ENCODE measurements at regions not wholly inside any gene's neighbourhood (a gene's known extent, or its start where the extent isn't known, plus 50 kb on each side); places are given as distances from the start of the nearest gene placed in this dataset.
"Not testable (repeated sequence)": the region's sequence is repeated elsewhere in the genome, so short reads cannot be mapped to it uniquely, and the experiment has no call there.

DNA sequence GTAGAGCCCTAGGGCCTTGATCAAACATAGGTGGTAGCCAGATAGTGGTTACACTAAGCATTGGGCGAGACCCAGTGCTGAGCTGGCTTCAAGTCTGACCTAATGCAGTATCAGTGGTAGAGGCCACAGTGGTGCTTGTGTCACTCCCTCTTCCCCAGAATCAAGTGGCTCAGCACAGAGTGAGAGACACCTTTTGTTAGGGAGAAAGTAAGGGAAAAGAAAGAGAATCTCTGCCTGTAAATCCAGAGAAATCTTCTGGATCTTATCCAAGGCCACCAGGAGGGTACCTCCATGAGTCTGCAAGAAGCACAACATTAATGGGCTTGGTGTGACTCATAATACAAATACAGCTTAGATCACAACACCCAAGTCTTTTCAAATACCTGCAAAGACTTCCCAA lies 117.7 kb upstream of the SLC6A14 start:
- Histone ChIP-seq H3K79me2 (ENCODE audit: control insufficient read depth, insufficient read depth, low read length) (no peaks in the 10 kb centered on the region), H4K20me1 (ENCODE audit: control insufficient read depth, insufficient read depth, low read length, poor library complexity, severe bottlenecking) (no peaks in the 10 kb centered on the region), H3K4me3 (ENCODE audit: control extremely low read depth in 1 of 5, extremely low read depth in 1 of 5, insufficient read depth in 1 of 5, low read depth in 2 of 5, low read length in 4 of 5) (no peak overlapping the region), H3K36me3 (replicated peaks in 1 of 2; ENCODE audit: control extremely low read depth in 1 of 2, control insufficient read depth in 1 of 2, extremely low read depth in 1 of 2, insufficient read depth in 2 of 2, low read length in 1 of 2) (no peaks in the 10 kb centered on the region), H3K4me1 (ENCODE audit: control insufficient read depth in 2 of 2, insufficient read depth in 2 of 2, low read length in 2 of 2) (no peaks in the 10 kb centered on the region), H3K9ac (ENCODE audit: low read length) (no peak overlapping the region), H3K9me3 (ENCODE audit: control extremely low read depth in 1 of 3, control insufficient read depth in 2 of 3, insufficient read depth in 1 of 3, low read length in 2 of 3) (no peaks in the 10 kb centered on the region), H3K27ac (ENCODE audit: low read length in 2 of 2) (no peak overlapping the region), H2AFZ (ENCODE audit: insufficient read depth, low read depth, low read length, poor library complexity, severe bottlenecking) (no peak overlapping the region), H3K4me2 (replicated peaks; ENCODE audit: low read depth, low read length, poor library complexity, severe bottlenecking) (no peak overlapping the region), H3K27me3 (replicated peaks in 1 of 4; ENCODE audit: control extremely low read depth in 1 of 4, control insufficient read depth in 3 of 4, insufficient read depth in 4 of 4, low read length in 3 of 4) (no peaks in the 10 kb centered on the region)
- TF ChIP-seq CTCF (IDR thresholded peaks at IDR 0.05), result no peak
- no peak for TF ChIP-seq EZH2 (IDR thresholded peaks at IDR 0.05; ENCODE audit: borderline replicate concordance, insufficient read depth, low read depth, low read length, poor library complexity, severe bottlenecking)
- Mint-ChIP-seq H3K9me3 (ENCODE audit: insufficient read depth) (no peaks in the 10 kb centered on the region), H3K4me3 (no peak overlapping the region), H3K27ac (no peak overlapping the region), H3K27me3 (no peaks in the 10 kb centered on the region), H3K4me1 (no peaks in the 10 kb centered on the region)
- DNase-seq (no peak), ATAC-seq (ENCODE audit: low read depth) (no peak)
- no CpG with 5 or more reads among the region's 1 CpG for whole genome bisulfite sequencing (ENCODE audit: insufficient coverage)
- intact Hi-C loops (cut with micrococcal nuclease), result no loop called here
- ChIA-PET POLR2A (no interaction called here), CTCF (no interaction called here)

DNA sequence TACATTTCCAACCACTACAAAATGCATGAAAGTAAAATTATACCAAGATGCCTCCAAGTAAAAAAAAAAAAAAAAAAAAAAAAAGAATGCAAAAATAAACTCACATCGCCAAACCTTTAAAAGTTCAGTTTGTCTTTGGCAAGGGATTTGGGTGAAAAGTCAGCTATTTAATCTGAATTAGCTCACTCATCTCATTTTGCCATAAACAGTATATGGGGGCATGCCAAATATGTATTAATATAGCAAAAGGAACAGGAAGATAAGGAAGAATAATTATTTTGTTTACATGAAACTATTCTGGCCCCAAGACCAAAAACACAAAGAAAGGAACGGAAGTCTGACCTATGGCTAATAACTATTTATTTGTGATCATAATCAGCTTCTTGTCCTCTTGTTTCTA lies 114.7 kb upstream of the SLC6A14 start:
- no peak for DNase-seq
- POLR2A ChIA-PET, result no interaction called here
- no peak overlapping the region for H3K27ac Mint-ChIP-seq

GRCh38 chrX:116332026-116332425 lies 104.4 kb upstream of the SLC6A14 start:
- H3K4me3 ChIP-seq (ENCODE audit: control extremely low read depth in 1 of 5, extremely low read depth in 1 of 5, insufficient read depth in 1 of 5, low read depth in 2 of 5, low read length in 4 of 5); H3K27ac ChIP-seq (ENCODE audit: low read length in 2 of 2); H3K27ac Mint-ChIP-seq; H3K36me3 ChIP-seq (replicated peaks in 1 of 2; ENCODE audit: control extremely low read depth in 1 of 2, control insufficient read depth in 1 of 2, extremely low read depth in 1 of 2, insufficient read depth in 2 of 2, low read length in 1 of 2); POLR2A ChIA-PET; H3K27me3 ChIP-seq (replicated peaks in 1 of 4; ENCODE audit: control extremely low read depth in 1 of 4, control insufficient read depth in 3 of 4, insufficient read depth in 4 of 4, low read length in 3 of 4); H3K79me2 ChIP-seq (ENCODE audit: control insufficient read depth, insufficient read depth, low read length); H3K4me2 ChIP-seq (replicated peaks; ENCODE audit: low read depth, low read length, poor library complexity, severe bottlenecking); H3K27me3 Mint-ChIP-seq; ATAC-seq (ENCODE audit: low read depth); H3K9ac ChIP-seq (ENCODE audit: low read length); H3K4me1 Mint-ChIP-seq; H3K4me1 ChIP-seq (ENCODE audit: control insufficient read depth in 2 of 2, insufficient read depth in 2 of 2, low read length in 2 of 2); intact Hi-C loops (cut with micrococcal nuclease); H3K4me3 Mint-ChIP-seq; CTCF ChIA-PET; H3K9me3 ChIP-seq (ENCODE audit: control extremely low read depth in 1 of 3, control insufficient read depth in 2 of 3, insufficient read depth in 1 of 3, low read length in 2 of 3); H3K9me3 Mint-ChIP-seq (ENCODE audit: insufficient read depth); H4K20me1 ChIP-seq (ENCODE audit: control insufficient read depth, insufficient read depth, low read length, poor library complexity, severe bottlenecking); DNase-seq; H2AFZ ChIP-seq (ENCODE audit: insufficient read depth, low read depth, low read length, poor library complexity, severe bottlenecking): not testable (repeated sequence)
- WGBS (ENCODE audit: insufficient coverage), result 68% methylated on average over 4 of the region's 7 CpGs

More for the DNA sequence above, 114.7 kb upstream of the SLC6A14 start:
- Histone ChIP-seq H3K4me3 (ENCODE audit: control extremely low read depth in 1 of 5, extremely low read depth in 1 of 5, insufficient read depth in 1 of 5, low read depth in 2 of 5, low read length in 4 of 5) (no peak overlapping the region), H4K20me1 (ENCODE audit: control insufficient read depth, insufficient read depth, low read length, poor library complexity, severe bottlenecking) (no peaks in the 10 kb centered on the region), H3K4me1 (ENCODE audit: control insufficient read depth in 2 of 2, insufficient read depth in 2 of 2, low read length in 2 of 2) (no peaks in the 10 kb centered on the region), H3K79me2 (ENCODE audit: control insufficient read depth, insufficient read depth, low read length) (no peaks in the 10 kb centered on the region), H2AFZ (ENCODE audit: insufficient read depth, low read depth, low read length, poor library complexity, severe bottlenecking) (no peak overlapping the region), H3K27me3 (replicated peaks in 1 of 4; ENCODE audit: control extremely low read depth in 1 of 4, control insufficient read depth in 3 of 4, insufficient read depth in 4 of 4, low read length in 3 of 4) (no peaks in the 10 kb centered on the region), H3K4me2 (replicated peaks; ENCODE audit: low read depth, low read length, poor library complexity, severe bottlenecking) (no peak overlapping the region), H3K27ac (ENCODE audit: low read length in 2 of 2) (no peak overlapping the region), H3K9me3 (ENCODE audit: control extremely low read depth in 1 of 3, control insufficient read depth in 2 of 3, insufficient read depth in 1 of 3, low read length in 2 of 3) (no peaks in the 10 kb centered on the region), H3K36me3 (replicated peaks in 1 of 2; ENCODE audit: control extremely low read depth in 1 of 2, control insufficient read depth in 1 of 2, extremely low read depth in 1 of 2, insufficient read depth in 2 of 2, low read length in 1 of 2) (no peaks in the 10 kb centered on the region), H3K9ac (ENCODE audit: low read length) (no peak overlapping the region)
- H3K27me3 Mint-ChIP-seq, result no peaks in the 10 kb centered on the region
- TF ChIP-seq CTCF (IDR thresholded peaks at IDR 0.05) (no peak), EZH2 (IDR thresholded peaks at IDR 0.05; ENCODE audit: borderline replicate concordance, insufficient read depth, low read depth, low read length, poor library complexity, severe bottlenecking) (no peak)
- H3K4me1 Mint-ChIP-seq, result no peaks in the 10 kb centered on the region
- no peak for ATAC-seq (ENCODE audit: low read depth)
- H3K4me3 Mint-ChIP-seq, result no peak overlapping the region
- no peaks in the 10 kb centered on the region for H3K9me3 Mint-ChIP-seq (ENCODE audit: insufficient read depth)
- intact Hi-C loops (cut with micrococcal nuclease), result no loop called here
- WGBS (ENCODE audit: insufficient coverage), result no CpG with 5 or more reads among the region's 2 CpGs
- CTCF ChIA-PET, result no interaction called here
